ENCODE measurements at regions not wholly inside any gene's neighbourhood (a gene's known extent, or its start where the extent isn't known, plus 50 kb on each side); places are given as distances from the start of the nearest gene placed in this dataset.

- TF ChIP-seq CTCF (IDR thresholded peaks at IDR 0.05; ENCODE audit: low read depth, low read length, poor library complexity, severe bottlenecking) (no peak), EZH2phosphoT487 (IDR thresholded peaks at IDR 0.05; ENCODE audit: borderline replicate concordance, low read length) (no peak)
Measured at GRCh38 chr16:79893445-79893844, 292.9 kb upstream of the MAF start.

Measured in DOHH2 (cell line).